A549 (cell line): ENCODE measurements at regions not wholly inside any gene's neighbourhood (a gene's known extent, or its start where the extent isn't known, plus 50 kb on each side); places are given as distances from the start of the nearest gene placed in this dataset.
A peak's percentile ranks its signal among the peaks of the same experiment; 100 is the strongest.

Experiments
- ATAC-seq, 2 experiments: fragments of 200-7000 bp in 1 of 2; fragments of >200 bp in 1 of 2; cut with Nextera tagmentation in 1 of 2; cut with Tn5 transposase in 1 of 2; 3 replicates each; pipeline versions ENCODE4 v1.8.0 to v1.9.1; 2018 to 2020; ENCODE audit warnings: mild to moderate bottlenecking in 1 of 2, moderate library complexity in 1 of 2
- CTCF ChIA-PET: fragments of 300-600 bp; sonication (Branson Sonifier 250); formaldehyde crosslinking; extraction: SDS; loops from one replicate; lab custom pipeline; 2021; ENCODE audit warnings: antibody characterized with exemption, inconsistent platforms; lab: Yijun Ruan, JAX
- POLR2A ChIA-PET: fragments of 350-600 bp; formaldehyde crosslinking; extraction: SDS; loops from one replicate; lab custom pipeline; 2021; ENCODE audit warnings: antibody characterized with exemption, inconsistent platforms; lab: Yijun Ruan, JAX
- DNase-seq, 2 experiments: peaks; one replicate each; pipeline versions ENCODE4 v3.0.0 to v3.0.0-alpha.2; 2011 to 2016; ENCODE audit warnings: low read depth in 1 of 2, low spot score in 1 of 2
- FAIRE-seq: peaks from 2 replicates; lab custom pipeline; 2011; peaks lifted over from hg19 to GRCh38; lab: Jason Lieb, UNC
- H3K27ac ChIP-seq, 2 experiments: fragments of >200 bp; sonication (Bioruptor Twin); formaldehyde crosslinking; 3 replicates each; pipeline ENCODE4 v1.5.1; 2016 to 2017
- H3K4me1 ChIP-seq: fragments of >200 bp; sonication (Bioruptor Twin); formaldehyde crosslinking; 3 replicates; pipeline ENCODE4 v1.6.1; 2016
- H3K4me2 ChIP-seq: fragments of >200 bp; sonication (Bioruptor Twin); formaldehyde crosslinking; 3 replicates; pipeline ENCODE4 v1.6.1; 2016
- H3K4me3 ChIP-seq: fragments of >200 bp; sonication (Bioruptor Twin); formaldehyde crosslinking; 3 replicates; pipeline ENCODE4 v1.5.1; 2016
- H3K9me3 ChIP-seq: fragments of >200 bp; sonication (Bioruptor Twin); formaldehyde crosslinking; 3 replicates; pipeline ENCODE4 v1.6.1; 2016
- ATOH8 ChIP-seq: fragments of 250-450 bp; sonication (Bioruptor Pico); IDR thresholded peaks from 2 replicates; pipeline ENCODE4 v1.5.0; 2020; ENCODE audit warnings: low read depth, mild to moderate bottlenecking, moderate library complexity
- BHLHE40 ChIP-seq: IDR thresholded peaks from 2 replicates; pipeline ENCODE4 v1.6.1; 2012; ENCODE audit warnings: low read depth, low read length, inconsistent platforms
- CBX8 ChIP-seq: fragments of 200-600 bp; sonication (generic); IDR thresholded peaks from 2 replicates; pipeline ENCODE4 v1.6.1; 2016
- CHD2 ChIP-seq: fragments of 150-350 bp; IDR thresholded peaks from 2 replicates; pipeline ENCODE4 v1.6.1; 2014; ENCODE audit warnings: low read length; ENCODE audit not compliant: partially characterized antibody
- EHF ChIP-seq: fragments of 250-450 bp; sonication (Bioruptor Pico); IDR thresholded peaks from 2 replicates; pipeline ENCODE4 v1.5.0; 2020; ENCODE audit warnings: mild to moderate bottlenecking
- EHMT2 ChIP-seq: fragments of 200-600 bp; sonication (generic); IDR thresholded peaks from 2 replicates; pipeline ENCODE4 v1.6.1; 2016; ENCODE audit warnings: antibody characterized with exemption, low read depth, mild to moderate bottlenecking, moderate library complexity
- FOSL2 ChIP-seq, 2 experiments: fragments of 450-650 bp in 1 of 2; fragments of >200 bp in 1 of 2; sonication (Bioruptor Twin) in 1 of 2; formaldehyde crosslinking; IDR thresholded peaks; 2 replicates each; pipeline versions ENCODE4 v1.5.0 to v1.6.1; 2016 to 2020; ENCODE audit warnings: mild to moderate bottlenecking in 1 of 2, moderate library complexity in 1 of 2
- FOXS1 ChIP-seq: fragments of 250-450 bp; sonication (Bioruptor Pico); IDR thresholded peaks from 2 replicates; pipeline ENCODE4 v1.5.0; 2020; ENCODE audit warnings: mild to moderate bottlenecking, moderate library complexity
- HOXB13 ChIP-seq: fragments of 250-450 bp; sonication (Bioruptor Pico); IDR thresholded peaks from 2 replicates; pipeline ENCODE4 v1.5.0; 2020; ENCODE audit warnings: low read depth, mild to moderate bottlenecking, moderate library complexity
- KDM1A ChIP-seq: fragments of 200-600 bp; sonication (generic); IDR thresholded peaks from 2 replicates; pipeline ENCODE4 v1.6.1; 2016; ENCODE audit warnings: low read depth, mild to moderate bottlenecking
- MAFK ChIP-seq: fragments of 450-650 bp; IDR thresholded peaks from 2 replicates; pipeline ENCODE4 v1.6.1; 2014; ENCODE audit not compliant: partially characterized antibody
- NPAS2 ChIP-seq: fragments of 250-450 bp; sonication (Bioruptor Pico); IDR thresholded peaks from 2 replicates; pipeline ENCODE4 v1.8.0; 2022; ENCODE audit warnings: mild to moderate bottlenecking, moderate library complexity, borderline replicate concordance
- RARB ChIP-seq: fragments of 250-450 bp; sonication (Bioruptor Pico); IDR thresholded peaks from 2 replicates; pipeline ENCODE4 v1.8.0; 2021; ENCODE audit warnings: mild to moderate bottlenecking, moderate library complexity
- TP53 ChIP-seq: fragments of 250-450 bp; sonication (Bioruptor Pico); IDR thresholded peaks from 2 replicates; pipeline ENCODE4 v1.5.0; 2021; ENCODE audit warnings: mild to moderate bottlenecking, moderate library complexity
- ZC3H11A ChIP-seq: fragments of 450-650 bp; IDR thresholded peaks from 2 replicates; pipeline ENCODE4 v1.6.1; 2014; ENCODE audit warnings: antibody characterized with exemption, mild to moderate bottlenecking
- ZFP36 ChIP-seq: fragments of 450-650 bp; IDR thresholded peaks from 2 replicates; pipeline ENCODE4 v1.6.1; 2014; ENCODE audit warnings: borderline replicate concordance; ENCODE audit not compliant: partially characterized antibody
- ZSCAN20 ChIP-seq: fragments of 250-450 bp; sonication (Bioruptor Pico); IDR thresholded peaks from 2 replicates; pipeline ENCODE4 v1.8.0; 2022; ENCODE audit warnings: mild to moderate bottlenecking, moderate library complexity
- WGBS: methylation state at CpG from one replicate; pipeline ENCODE4 v1.1.6; 2017; ENCODE audit errors: missing lambda C conversion rate; 5-methylcytosine and 5-hydroxymethylcytosine counted together
- TF ChIP-seq, protein P1 (sequence below): fragments of 150-350 bp; IDR thresholded peaks from 2 replicates; pipeline ENCODE4 v1.6.1; 2014; ENCODE audit warnings: low read depth, mild to moderate bottlenecking, low read length
- TF ChIP-seq, protein P2 (sequence below): fragments of 250-450 bp; sonication (Bioruptor Pico); IDR thresholded peaks from 2 replicates; pipeline ENCODE4 v1.5.0; 2021; ENCODE audit warnings: mild to moderate bottlenecking, moderate library complexity, borderline replicate concordance

DNA sequence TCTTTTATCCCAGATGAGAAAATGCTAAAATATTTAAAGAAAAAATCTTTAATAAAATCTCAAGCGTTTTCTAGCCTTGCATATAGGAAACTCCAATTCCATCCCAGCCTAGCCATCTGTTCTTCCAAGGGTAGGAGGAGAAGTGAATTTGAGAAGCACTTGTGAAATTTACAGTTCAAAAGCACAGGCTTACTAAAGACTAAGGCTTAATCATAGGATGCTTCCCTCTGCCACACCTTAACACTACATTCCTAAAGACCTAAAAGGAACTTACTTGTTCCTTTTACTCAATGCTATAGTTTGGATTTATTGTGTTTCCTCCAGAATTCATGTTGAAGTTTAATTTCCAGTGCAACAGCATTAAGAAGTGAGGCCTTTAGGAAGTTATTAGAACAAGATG lies 764.8 kb upstream of the CADM2 start:
- no peak for TF ChIP-seq HOXB13 (CRISPR knock-in tag)
- no peak for TF ChIP-seq RARB (CRISPR knock-in tag)
- no peak for TF ChIP-seq ZC3H11A
- no peak for TF ChIP-seq TP53 (CRISPR knock-in tag)
- no peak for TF ChIP-seq BHLHE40
- TF ChIP-seq EHF (CRISPR knock-in tag), result no peak
- TF ChIP-seq CBX8, result no peak
- DNase-seq (no peak), ATAC-seq (no peak), FAIRE-seq (no peak)
- POLR2A ChIA-PET, result interaction anchor here (0.5 kb wide), 1 partner anchor 914 kb away, joined by 3 read pairs; no protein-coding TSS in a partner anchor
- Histone ChIP-seq H3K4me2 (no peak overlapping the region), H3K9me3 (peaks cover 4% of the 10 kb centered on the region; the same call in 1 of the 3 replicates), H3K27ac (no peak overlapping the region), H3K4me3 (no peak overlapping the region), H3K4me1 (no peaks in the 10 kb centered on the region)
- 3% methylated on average over 1 of the region's 1 CpG for WGBS
- CTCF ChIA-PET, result no interaction called here

- ATAC-seq, result no peak
- no peaks in the 10 kb centered on the region for H3K4me1 ChIP-seq
- no peak overlapping the region for H3K27ac ChIP-seq
- ChIA-PET POLR2A (no interaction called here), CTCF (no interaction called here)
- no peak for FAIRE-seq
- no peak for DNase-seq
- H3K9me3 ChIP-seq, result no peaks in the 10 kb centered on the region
- H3K4me3 ChIP-seq, result no peak overlapping the region
- H3K4me2 ChIP-seq, result no peak overlapping the region
- TF ChIP-seq ZSCAN20 (CRISPR knock-in tag) (no peak), RARB (CRISPR knock-in tag) (no peak), CBX8 (no peak), ATOH8 (no peak), FOSL2 (IDR thresholded peaks at IDR 0.05) (no peak), FOSL2 (CRISPR knock-in tag; IDR thresholded peaks at IDR 0.05) (no peak), EHF (CRISPR knock-in tag) (no peak), KDM1A (no peak), CHD2 (no peak), HOXB13 (CRISPR knock-in tag) (no peak), MAFK (no peak), NPAS2 (CRISPR knock-in tag) (no peak), FOXS1 (no peak), EHMT2 (no peak)
- TF ChIP-seq, protein P1, sequence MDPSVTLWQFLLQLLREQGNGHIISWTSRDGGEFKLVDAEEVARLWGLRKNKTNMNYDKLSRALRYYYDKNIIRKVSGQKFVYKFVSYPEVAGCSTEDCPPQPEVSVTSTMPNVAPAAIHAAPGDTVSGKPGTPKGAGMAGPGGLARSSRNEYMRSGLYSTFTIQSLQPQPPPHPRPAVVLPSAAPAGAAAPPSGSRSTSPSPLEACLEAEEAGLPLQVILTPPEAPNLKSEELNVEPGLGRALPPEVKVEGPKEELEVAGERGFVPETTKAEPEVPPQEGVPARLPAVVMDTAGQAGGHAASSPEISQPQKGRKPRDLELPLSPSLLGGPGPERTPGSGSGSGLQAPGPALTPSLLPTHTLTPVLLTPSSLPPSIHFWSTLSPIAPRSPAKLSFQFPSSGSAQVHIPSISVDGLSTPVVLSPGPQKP, result no peak
- TF ChIP-seq, protein P2, sequence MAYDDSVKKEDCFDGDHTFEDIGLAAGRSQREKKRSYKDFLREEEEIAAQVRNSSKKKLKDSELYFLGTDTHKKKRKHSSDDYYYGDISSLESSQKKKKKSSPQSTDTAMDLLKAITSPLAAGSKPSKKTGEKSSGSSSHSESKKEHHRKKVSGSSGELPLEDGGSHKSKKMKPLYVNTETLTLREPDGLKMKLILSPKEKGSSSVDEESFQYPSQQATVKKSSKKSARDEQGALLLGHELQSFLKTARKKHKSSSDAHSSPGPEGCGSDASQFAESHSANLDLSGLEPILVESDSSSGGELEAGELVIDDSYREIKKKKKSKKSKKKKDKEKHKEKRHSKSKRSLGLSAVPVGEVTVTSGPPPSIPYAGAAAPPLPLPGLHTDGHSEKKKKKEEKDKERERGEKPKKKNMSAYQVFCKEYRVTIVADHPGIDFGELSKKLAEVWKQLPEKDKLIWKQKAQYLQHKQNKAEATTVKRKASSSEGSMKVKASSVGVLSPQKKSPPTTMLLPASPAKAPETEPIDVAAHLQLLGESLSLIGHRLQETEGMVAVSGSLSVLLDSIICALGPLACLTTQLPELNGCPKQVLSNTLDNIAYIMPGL, result no peak
Measured at GRCh38 chr3:84209474-84209873, 749.3 kb upstream of the CADM2 start.

GRCh38 chr3:84223512-84223911 lies 735.3 kb upstream of the CADM2 start:
- ATAC-seq (no peak), FAIRE-seq (no peak), DNase-seq (no peak)
- Histone ChIP-seq H3K4me1 (no peaks in the 10 kb centered on the region), H3K9me3 (peaks cover 8% of the 10 kb centered on the region; the same call in 1 of the 3 replicates), H3K4me2 (no peak overlapping the region), H3K27ac (no peak overlapping the region)
- CTCF ChIA-PET, result no interaction called here
- TF ChIP-seq ZFP36 (peak; percentile 56), ZSCAN20 (CRISPR knock-in tag) (no peak)
- TF ChIP-seq, all 56 proteins: peak for 1
- POLR2A ChIA-PET, result no interaction called here
- H3K4me3 ChIP-seq, result no peak overlapping the region
